ENCODE measurements at regions not wholly inside any gene's neighbourhood (a gene's known extent, or its start where the extent isn't known, plus 50 kb on each side); places are given as distances from the start of the nearest gene placed in this dataset.

DNA sequence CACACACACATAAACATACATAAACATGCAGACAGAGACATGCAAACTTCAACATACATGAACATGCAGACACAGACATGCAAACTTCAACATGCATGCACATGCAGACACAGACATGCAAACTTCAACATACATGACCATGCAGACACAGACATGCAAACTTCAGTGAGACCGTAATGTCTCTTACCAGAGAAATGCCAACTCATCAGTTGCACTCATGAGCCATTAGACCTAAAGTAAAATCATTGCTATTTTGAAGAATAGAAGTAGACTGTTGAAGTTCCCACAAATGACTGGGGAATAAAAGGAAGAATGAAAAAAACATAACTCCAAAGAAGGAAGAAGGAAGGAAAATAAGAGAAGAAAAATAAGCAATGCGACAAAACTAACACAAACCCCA lies 1044.0 kb upstream of the TMEM132C start:
- TF ChIP-seq CTCF (conservative IDR thresholded peaks at IDR 0.05 in 1 of 2, IDR thresholded peaks at IDR 0.05 in 1 of 2; ENCODE audit: extremely low read depth in 1 of 2, insufficient read depth in 1 of 2, low read depth in 1 of 2, low read length in 2 of 2) (no peak), EZH2 (IDR thresholded peaks at IDR 0.05; ENCODE audit: borderline replicate concordance, low read length) (no peak)

All from mammary epithelial cell (primary cell).